Inferior parietal cortex (tissue), 1 donor: ENCODE measurements at regions not wholly inside any gene's neighbourhood (a gene's known extent, or its start where the extent isn't known, plus 50 kb on each side); places are given as distances from the start of the nearest gene placed in this dataset.
"Not testable (repeated sequence)": the region's sequence is repeated elsewhere in the genome, so short reads cannot be mapped to it uniquely, and the experiment has no call there.

ENCODE experiments used
- DNase-seq: peaks from one replicate; pipeline ENCODE4 v3.0.0-alpha.2; 2016; ENCODE audit errors: extremely low spot score

- no peak for DNase-seq
Observed at GRCh38 chr6:141498977-141499376, 633.7 kb upstream of the GJE1 start.

DNA sequence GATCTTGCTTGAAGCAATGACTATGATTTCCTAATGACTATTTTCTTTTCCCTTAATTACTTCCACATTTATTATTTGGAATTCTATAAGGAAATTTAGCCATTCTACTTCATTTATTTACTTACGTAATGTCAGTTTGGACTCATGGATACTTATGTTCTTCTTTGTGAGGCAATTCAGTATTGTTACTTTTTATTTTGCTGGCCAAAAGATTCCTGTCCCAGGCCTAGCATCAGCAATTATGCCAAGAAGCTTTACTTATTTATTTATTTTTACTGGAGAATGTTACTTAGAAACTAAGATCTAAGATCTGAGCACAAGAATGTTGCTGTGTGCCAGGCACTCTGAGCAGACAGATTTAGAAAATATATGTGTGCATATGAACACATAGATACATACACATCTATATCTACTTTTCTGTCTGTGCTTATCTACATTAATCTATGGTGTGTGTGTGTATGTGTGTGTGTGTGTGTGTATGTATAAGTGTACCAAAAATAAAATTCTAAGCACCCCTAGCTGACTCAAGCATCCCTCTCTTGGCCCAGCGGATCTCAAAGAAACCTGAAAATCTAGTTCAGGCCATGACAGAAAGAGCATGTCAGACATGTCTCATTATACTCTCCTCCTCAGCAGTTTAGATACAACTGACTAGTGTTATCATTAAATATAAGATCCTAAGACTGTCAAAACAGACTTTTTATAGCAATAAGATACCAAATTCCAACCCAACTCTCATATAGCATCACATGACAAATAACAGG, 640.0 kb upstream of the GJE1 start:
- no peak for DNase-seq

- no peak for DNase-seq
Observed at GRCh38 chr6:141491684-141492083, 641.0 kb upstream of the GJE1 start.

GRCh38 chr6:141490982-141491381, 641.7 kb upstream of the GJE1 start:
- no peak for DNase-seq

DNA sequence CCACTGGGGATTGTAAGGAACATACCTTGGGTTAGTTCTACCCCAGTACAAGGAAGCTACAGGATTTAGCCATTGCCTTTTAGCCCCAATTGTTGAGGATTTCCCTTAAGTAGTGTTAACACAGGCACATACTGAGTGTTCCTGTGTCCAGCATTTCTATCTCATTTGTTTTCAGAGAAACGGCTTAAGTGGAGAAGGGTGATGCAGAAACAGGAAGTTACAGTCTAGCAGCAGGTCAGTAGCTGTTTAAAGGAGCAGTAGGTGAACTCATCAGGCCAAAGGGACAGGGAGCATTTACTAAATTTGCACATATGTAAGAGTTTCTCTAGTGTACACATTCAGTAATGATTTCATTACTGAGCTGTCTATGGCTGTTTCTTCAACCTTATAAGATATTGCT, 644.2 kb upstream of the GJE1 start:
- DNase-seq: no peak

GRCh38 chr6:141486942-141487341, 645.8 kb upstream of the GJE1 start:
- no peak for DNase-seq

DNA sequence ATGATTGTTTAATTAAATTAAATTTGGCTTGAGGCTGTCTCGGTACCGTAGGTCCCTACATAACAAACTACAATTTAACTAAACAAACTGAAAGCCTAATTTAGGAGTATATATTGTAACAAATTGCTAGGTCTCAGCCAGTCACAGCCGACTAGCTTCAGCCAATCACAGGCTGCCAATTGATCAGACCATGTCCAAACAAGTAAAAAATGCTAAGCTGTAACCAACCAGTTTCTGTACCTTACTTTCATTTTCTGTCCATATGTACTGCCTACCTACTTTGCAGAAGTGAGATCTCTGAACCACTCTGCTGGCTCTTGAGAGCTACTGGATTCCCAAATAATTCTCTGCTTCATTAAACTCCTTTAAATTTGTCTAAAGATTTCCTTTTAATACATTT, 648.0 kb upstream of the GJE1 start:
- no peak for DNase-seq

GRCh38 chr6:141483598-141484061, 649.1 kb upstream of the GJE1 start:
- peak; percentile 56 for DNase-seq

GRCh38 chr6:141482796-141483597, 649.7 kb upstream of the GJE1 start:
- no peak for DNase-seq

GRCh38 chr6:141475259-141475658, 657.5 kb upstream of the GJE1 start:
- DNase-seq: no peak

DNA sequence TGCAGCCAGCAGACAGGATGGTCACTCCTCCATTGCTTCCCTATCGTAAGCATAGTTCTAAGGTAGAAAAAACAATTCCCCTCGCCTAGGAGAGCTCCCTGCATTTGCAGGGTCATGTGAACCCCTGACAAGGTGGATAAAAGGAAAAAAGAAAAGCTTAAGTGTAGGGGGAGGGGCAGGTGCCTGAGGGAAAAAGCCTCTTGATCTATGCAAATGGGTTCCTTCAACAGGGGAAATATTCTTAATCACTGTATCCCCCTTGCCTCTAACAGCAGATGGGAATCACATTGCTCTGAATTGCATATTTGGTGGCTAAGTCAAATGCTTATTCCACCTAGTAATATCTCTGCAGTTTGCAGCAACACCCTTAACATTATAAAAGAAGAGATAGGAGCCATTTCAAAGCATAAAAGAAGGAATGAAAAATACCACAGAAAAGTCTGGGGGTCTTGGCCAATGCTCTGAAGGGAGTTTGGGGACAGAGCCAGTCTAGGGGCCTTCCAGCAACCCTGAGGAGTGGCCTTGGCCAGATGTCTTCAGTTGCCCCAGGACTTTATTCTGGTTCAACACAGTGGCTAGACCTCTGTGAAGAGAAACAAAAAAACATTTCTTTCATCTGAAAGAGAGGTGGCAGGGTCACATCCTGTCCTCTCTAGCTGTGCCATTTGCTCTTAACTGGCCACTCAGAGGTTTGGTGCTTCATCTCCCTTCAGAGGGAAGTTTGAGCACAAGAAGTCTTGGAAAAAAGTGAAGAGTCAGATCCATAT, 660.4 kb upstream of the GJE1 start:
- DNase-seq: no peak

DNA sequence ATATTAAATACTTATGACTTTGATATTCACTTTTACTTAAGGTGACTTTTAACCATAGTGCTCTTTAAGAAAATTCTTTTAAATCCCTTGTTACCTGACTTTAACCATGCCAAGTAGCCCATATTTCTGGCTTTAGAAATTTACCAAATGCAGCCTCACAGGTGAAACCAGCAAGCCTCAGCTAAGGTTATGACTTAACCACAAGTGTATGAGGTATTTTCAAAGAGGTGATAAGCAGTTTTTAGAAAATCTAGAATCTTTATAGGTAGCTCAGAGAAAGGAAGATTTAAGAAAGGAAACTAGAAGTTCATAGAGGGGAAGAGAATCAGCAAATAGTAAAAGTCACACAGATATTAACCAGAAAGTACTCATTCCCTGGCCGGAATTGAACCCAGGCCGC, 661.9 kb upstream of the GJE1 start:
- DNase-seq: no peak

DNA sequence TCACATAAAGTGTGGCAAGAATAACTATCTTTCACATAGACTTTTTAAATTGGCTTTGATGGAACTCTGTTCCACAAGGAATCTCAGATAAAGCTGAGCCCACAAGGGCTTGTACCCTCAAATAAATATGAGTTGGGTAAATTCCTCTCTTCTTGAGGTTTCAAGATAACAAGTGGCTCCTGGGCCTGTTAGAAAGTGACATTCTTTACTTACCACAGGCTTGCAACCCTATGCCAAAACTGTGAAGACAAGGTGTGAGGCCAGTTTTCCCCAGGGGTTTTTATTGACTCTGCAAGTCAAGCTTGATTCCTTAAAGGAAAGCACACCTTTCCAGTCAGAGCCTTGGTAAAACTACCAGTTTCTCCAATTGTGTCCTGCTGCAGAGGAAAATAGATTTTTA, 664.8 kb upstream of the GJE1 start:
- DNase-seq: no peak

DNA sequence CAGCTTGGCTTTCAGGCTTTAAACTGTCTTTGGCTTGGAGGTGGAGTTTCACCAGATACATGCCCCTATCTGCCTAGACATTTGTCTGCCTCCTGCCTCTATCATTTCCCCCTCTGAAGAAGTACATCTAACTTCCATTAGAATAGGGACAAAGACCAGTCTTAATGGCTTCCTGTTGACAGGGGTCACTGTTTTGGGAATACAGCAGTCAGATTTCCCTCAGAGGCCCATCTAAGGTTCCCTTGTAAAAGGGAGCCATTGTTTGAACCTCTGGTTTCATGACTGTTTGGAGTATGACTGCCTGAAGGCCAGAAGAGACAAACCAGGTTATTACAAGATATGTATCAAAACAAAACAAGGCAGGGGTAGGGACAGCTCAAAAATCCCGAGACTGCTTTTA, 665.7 kb upstream of the GJE1 start:
- no peak for DNase-seq

DNA sequence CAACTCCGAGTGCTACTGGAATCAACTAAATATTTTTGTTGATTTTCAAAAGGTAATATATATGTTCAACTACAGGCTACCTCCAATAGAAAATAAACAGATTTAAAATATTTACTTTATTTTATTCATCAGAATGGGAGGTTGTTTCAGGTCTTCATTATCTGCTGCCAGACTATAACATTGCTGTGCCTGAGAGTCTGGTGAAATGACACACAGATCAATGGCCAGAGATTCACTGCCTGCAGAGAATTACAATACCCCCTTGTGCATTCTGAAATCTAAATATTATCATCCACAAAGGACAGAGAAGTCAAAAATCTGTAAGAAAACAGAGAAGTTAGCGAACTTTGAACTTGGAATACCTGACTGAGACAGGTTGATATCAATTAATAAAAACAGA, 667.8 kb upstream of the GJE1 start:
- no peak for DNase-seq

DNA sequence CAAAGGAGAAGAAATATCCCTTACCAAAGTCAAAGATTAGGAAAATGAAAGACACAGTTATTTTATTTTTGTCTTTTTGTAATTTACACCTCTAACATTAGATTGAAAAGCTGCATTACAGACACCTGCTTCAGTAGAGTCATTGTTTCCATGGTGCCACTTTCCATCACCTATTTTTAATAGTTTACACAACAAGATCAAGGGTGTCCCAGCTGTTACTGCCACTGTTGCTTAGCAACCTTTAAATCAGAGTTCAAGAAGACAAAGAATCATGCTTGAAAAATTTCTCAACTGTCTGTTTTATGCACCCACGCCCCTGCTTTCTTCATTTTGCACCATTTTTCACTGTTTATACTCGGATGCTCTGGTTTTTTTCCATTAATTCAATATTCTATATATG, 668.2 kb upstream of the GJE1 start:
- DNase-seq: no peak

- DNase-seq: no peak
Observed at GRCh38 chr6:141463237-141463977, 669.3 kb upstream of the GJE1 start.

- no peak for DNase-seq
Observed at GRCh38 chr6:141460743-141461484, 671.8 kb upstream of the GJE1 start.

DNA sequence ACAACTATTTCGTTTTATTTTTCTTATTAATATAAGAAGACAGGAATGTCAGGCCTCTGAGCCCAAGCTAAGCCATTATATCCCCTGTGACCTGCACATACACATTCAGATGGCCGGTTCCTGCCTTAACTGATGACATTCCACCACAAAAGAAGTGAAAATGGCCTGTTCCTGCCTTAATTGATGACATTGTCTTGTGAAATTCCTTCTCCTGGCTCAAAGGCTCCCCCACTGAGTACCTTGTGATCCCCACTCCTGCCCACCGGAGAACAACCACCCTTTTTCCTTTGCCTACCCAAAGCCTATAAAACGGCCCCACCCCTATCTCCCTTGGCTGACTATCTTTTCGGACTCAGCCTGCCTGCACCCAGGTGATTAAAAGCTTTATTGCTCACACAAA, 672.5 kb upstream of the GJE1 start:
- DNase-seq: not testable (repeated sequence)

DNA sequence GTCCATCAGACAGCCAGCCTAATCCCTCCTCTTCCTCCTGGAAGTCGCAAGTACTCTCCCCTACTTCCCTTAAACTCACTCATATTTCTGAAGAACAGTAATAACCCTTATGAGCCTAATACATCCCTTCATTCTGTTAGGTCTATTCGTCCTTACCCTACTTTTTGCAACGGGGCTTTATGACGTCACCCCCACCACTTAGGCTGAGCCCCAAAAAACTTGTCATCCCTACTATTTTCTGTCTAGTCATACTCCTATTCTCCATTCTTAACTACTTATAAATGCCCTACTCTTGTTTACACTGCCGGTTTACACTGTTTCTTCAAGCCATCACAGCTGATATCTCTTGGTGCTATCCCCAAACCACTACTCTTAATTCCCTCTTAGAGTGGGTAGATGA, 674.7 kb upstream of the GJE1 start:
- not testable (repeated sequence) for DNase-seq

DNA sequence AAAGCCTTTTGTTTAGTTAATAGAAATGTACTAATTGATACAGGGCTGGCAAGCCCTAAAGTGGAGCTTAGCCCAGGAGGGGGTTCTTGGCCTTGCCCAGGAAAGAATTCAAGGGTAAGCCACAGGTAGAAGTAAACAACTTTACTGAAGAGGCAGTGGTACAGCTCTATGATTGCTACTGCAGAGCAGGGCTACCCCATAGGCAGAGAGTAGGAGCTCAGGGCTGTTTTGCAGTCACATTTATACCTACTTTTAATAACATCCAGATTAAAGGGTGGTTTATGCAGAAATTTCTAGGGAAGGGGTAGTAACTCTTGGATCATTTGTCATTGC, 680.4 kb upstream of the GJE1 start:
- DNase-seq: no peak
